GM10248 (cell line): ENCODE measurements at regions not wholly inside any gene's neighbourhood (a gene's known extent, or its start where the extent isn't known, plus 50 kb on each side); places are given as distances from the start of the nearest gene placed in this dataset.

Experiments used
- CTCF ChIA-PET: fragments of 300-600 bp; sonication (Branson Sonifier 250); formaldehyde crosslinking; extraction: SDS; loops from one replicate; lab custom pipeline; 2021; ENCODE audit warnings: antibody characterized with exemption; lab: Yijun Ruan, JAX
- POLR2A ChIA-PET: fragments of 350-650 bp; sonication (Branson Sonifier 250); formaldehyde crosslinking; extraction: SDS; loops from one replicate; lab custom pipeline; 2020; ENCODE audit warnings: antibody characterized with exemption; lab: Yijun Ruan, JAX
- DNase-seq: peaks from one replicate; pipeline ENCODE4 v3.0.0; 2012; ENCODE audit errors: extremely low spot score
- TF ChIP-seq, protein P1 (sequence below): IDR thresholded peaks from 2 replicates; pipeline ENCODE4 v1.5.1; 2012; ENCODE audit warnings: mild to moderate bottlenecking, low read depth; ENCODE audit errors: extremely low read depth, missing control alignments, control extremely low read depth

- DNase-seq: no peak
- ChIA-PET CTCF (no interaction called here), POLR2A (no interaction called here)
- TF ChIP-seq, protein P1, sequence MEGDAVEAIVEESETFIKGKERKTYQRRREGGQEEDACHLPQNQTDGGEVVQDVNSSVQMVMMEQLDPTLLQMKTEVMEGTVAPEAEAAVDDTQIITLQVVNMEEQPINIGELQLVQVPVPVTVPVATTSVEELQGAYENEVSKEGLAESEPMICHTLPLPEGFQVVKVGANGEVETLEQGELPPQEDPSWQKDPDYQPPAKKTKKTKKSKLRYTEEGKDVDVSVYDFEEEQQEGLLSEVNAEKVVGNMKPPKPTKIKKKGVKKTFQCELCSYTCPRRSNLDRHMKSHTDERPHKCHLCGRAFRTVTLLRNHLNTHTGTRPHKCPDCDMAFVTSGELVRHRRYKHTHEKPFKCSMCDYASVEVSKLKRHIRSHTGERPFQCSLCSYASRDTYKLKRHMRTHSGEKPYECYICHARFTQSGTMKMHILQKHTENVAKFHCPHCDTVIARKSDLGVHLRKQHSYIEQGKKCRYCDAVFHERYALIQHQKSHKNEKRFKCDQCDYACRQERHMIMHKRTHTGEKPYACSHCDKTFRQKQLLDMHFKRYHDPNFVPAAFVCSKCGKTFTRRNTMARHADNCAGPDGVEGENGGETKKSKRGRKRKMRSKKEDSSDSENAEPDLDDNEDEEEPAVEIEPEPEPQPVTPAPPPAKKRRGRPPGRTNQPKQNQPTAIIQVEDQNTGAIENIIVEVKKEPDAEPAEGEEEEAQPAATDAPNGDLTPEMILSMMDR: no peak
Observed at GRCh38 chr7:153454306-153454705, 597.9 kb upstream of the DPP6 start.

GRCh38 chr7:153457746-153458145 lies 594.5 kb upstream of the DPP6 start:
- TF ChIP-seq, protein P1: no peak
- DNase-seq: no peak
- POLR2A ChIA-PET: no interaction called here
- CTCF ChIA-PET: no interaction called here

- CTCF ChIA-PET: no interaction called here
- DNase-seq: no peak
- TF ChIP-seq, protein P1: no peak
- POLR2A ChIA-PET: no interaction called here
Observed at GRCh38 chr7:153470004-153470671, 582.1 kb upstream of the DPP6 start.

- ChIA-PET POLR2A (no interaction called here), CTCF (no interaction called here)
- TF ChIP-seq, protein P1: no peak
- no peak for DNase-seq
Observed at GRCh38 chr7:153472516-153472915, 579.7 kb upstream of the DPP6 start.

GRCh38 chr7:153473185-153473584 lies 579.0 kb upstream of the DPP6 start:
- TF ChIP-seq, protein P1: no peak
- ChIA-PET POLR2A (no interaction called here), CTCF (no interaction called here)
- DNase-seq: no peak

DNA sequence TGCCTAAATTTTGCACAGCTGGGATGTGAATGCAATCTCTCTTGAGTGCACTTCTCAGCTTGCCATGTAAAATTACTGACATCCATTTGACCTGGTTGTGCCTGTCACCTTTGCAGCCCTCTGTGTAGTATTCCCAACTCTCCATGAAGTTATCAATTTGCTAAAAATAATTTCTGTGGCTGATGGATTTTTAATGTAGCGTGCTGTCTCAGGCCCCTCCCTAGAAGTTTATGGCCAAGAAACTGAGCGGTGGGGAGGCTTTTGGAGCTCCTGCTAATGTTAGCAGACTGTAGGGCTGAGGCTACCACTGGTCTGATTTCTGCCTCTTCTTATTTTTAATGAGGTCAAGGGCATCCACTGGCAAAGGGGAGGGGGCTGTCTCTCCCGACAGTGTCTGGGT lies 577.0 kb upstream of the DPP6 start:
- POLR2A ChIA-PET: no interaction called here
- CTCF ChIA-PET: interaction anchor here (0.6 to 0.7 kb wide), 2 partner anchors 21 to 90 kb away, joined by 3 read pairs; no protein-coding TSS in a partner anchor
- no peak for DNase-seq
- TF ChIP-seq, protein P1: no peak
